Islet precursor cell (in vitro differentiated cells): ENCODE measurements at regions not wholly inside any gene's neighbourhood (a gene's known extent, or its start where the extent isn't known, plus 50 kb on each side); places are given as distances from the start of the nearest gene placed in this dataset.

Experiments used
- DNase-seq: peaks from one replicate; pipeline ENCODE4 v3.0.0-alpha.2; 2018

DNA sequence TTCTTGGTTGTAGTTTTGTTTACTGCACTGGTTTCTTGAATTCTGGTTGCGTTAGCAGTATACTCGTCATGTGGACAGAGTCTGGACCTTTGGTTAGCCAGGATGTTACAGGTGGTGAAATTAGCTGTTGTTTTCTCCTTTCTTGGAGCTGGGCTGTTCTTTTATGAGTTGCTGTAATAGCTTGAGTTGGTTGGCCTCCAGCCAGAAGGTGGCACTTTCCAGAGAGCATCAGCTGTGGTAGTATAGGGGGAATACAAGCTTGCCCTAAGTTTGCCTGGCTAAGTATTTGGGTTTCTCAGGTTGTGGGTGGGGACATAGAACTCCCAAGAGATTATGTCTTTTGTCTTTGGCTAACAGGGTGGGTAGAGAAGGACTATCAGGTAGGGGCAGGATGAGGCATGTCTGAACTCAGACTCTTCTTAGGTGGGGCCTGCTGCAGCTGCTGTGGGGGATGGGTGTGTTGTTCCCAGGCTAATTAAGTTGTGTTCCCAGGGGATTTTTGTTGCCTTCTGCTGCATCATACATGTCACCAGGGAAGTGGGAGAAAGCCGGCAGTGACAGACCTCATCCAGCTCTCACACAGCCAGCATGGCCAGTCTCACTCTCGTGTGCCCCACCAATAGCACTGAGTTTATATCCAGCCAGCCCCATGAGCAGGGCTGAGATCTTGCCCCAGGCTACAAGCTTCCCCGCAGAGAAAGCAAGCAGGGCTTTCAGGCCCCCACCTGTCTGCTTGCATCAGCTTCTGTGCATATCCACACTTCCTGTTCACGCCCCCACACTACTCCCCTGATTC is 246.7 kb upstream of the TPK1 start:
- DNase-seq = peak; percentile 78

GRCh38 chr7:145065473-145065872 is 229.6 kb upstream of the TPK1 start:
- no peak for DNase-seq

GRCh38 chr7:145064114-145064513 is 228.3 kb upstream of the TPK1 start:
- DNase-seq = no peak

GRCh38 chr7:145053781-145054180 is 217.9 kb upstream of the TPK1 start:
- no peak for DNase-seq

GRCh38 chr7:145050415-145050814 is 214.6 kb upstream of the TPK1 start:
- DNase-seq = no peak

DNA sequence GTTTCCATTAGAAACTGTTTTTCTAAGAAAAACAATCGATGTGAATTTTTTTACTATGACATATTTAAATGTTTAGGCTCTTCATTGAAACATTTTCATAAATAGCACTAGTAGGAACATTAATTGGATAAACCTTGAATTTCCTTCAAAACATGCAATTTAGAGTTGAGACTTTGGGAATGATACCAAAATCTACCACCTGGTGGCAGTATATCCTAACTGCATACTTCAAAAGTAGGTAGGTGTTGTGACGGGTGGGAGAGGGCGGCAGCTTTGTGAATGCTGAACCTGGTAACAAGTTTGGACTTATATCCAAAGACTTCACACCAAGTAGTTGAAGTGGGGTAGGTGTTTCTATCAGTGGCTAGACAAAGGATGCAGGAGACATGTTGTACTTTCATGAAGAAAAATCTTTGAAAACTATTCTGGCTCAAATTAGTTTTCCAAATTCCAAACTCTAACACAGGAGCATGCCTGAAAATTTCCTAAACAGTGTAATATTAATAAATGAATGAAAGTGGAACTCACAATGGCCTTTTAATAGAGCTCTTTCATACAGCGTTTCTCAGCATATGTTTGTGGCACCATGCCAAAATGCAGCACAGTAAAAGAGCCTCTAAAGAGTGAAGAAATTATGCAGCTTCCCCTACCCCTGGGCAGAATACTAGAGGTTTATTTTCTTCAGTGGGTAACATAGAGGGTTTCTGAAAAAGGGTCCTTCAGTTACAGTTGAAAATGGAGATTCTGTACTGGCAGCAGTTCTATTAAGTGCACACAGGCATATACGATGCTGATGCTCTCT is 201.0 kb upstream of the TPK1 start:
- peak; percentile 61 for DNase-seq

GRCh38 chr7:145031162-145031561 is 195.3 kb upstream of the TPK1 start:
- DNase-seq = no peak

DNA sequence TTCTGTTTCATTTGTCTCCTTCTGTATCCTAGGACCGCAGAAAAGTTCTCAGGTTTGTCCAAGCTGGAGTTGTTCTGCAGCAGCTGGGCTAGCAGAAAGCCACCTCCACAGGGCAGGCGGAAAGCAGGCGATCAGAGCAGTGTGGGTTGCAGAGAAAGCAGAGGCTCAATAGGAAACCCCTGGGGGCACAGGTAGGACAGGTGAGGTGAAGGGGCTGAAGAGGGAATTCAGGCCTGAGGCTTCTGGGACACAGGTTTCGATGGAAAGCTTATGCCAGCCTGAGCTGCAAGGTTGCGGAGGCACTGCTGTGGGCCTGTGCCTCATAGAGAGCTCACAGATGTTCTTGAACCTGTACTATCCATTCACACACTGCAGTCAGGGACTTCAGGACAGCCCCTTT is 194.9 kb upstream of the TPK1 start:
- DNase-seq = peak; percentile 56

DNA sequence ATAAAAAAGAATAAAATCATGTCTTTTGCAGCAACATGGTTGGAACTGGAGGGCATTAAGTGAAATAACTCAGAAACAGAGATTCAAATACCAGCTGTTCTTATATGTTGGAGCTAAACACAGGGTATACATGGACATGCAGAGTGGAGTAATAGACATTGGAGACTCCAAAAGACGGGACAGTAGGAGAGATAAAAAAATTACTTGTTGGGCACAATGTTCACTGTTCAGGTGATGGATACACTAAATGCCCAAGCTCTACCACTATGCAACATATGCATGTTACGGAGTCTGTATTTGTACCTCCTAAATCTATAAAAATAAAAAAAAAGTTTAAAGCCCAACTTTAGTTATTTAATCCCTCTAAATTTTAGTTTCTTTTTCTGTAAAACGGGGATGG is 184.6 kb upstream of the TPK1 start:
- DNase-seq = no peak

GRCh38 chr7:145016068-145016467 is 180.2 kb upstream of the TPK1 start:
- DNase-seq = no peak

GRCh38 chr7:145009876-145010275 is 174.0 kb upstream of the TPK1 start:
- DNase-seq = no peak

DNA sequence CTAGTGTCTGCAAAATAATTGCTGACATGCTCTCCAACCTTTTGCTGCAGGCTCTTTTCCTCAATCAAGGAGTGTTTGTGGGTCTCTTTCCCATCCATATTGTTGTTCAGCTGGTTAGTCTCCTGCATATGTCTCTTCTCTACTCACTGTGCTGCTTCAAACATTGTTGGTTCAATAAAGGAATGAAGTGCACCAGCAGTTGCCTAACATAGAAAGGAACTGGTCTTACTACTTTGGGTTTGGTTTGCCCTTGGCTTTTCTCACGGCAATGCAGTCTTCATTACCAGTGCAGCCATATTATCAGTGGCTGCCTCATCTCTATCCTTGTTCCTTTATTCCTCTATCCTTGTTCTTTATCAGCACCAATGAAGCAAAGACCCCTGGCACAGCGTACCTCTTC is 169.7 kb upstream of the TPK1 start:
- DNase-seq = no peak

GRCh38 chr7:144997512-144997911 is 161.7 kb upstream of the TPK1 start:
- no peak for DNase-seq

- no peak for DNase-seq
Measured at GRCh38 chr7:144995495-144995894, 159.6 kb upstream of the TPK1 start.

DNA sequence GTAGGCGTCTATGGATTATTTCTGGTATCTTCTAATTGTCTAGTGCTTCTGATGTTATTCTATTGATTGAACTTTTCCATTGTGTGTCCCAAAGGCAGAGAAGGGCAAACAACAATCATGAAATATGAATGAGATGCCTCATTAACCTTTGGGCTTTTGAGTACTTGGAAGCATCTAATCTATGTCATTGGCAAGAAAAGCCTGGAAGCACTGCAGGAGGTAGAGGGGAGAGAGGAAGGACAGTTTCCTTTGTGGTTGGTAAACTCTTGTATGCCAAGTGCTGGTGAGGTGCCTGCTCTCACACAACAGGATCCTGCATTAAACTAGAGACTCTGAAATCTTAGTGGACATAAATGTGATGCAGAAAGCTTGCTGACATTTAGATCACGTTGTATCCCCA is 155.2 kb upstream of the TPK1 start:
- DNase-seq = no peak

GRCh38 chr7:144987686-144988085 is 151.8 kb upstream of the TPK1 start:
- no peak for DNase-seq

DNA sequence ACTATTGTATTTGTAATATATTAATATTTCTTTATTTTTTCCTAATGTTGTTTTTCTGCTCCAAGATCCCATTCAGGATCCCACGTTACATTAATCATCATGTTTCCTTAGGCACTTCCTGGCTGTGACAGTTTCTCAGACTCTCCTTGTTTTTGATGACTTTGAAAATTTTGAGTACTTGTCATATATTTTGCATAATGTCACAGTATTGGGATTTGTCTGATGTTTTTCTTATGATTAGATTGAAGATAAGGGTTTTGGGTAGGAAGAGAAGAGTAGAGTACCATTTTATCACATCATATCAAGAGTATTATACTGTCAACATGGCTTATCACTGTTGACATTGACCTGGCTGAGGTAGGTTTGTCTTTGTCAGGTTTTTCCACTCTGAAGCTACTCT is 146.3 kb upstream of the TPK1 start:
- no peak for DNase-seq

GRCh38 chr7:144975882-144976281 is 140.0 kb upstream of the TPK1 start:
- DNase-seq = no peak

DNA sequence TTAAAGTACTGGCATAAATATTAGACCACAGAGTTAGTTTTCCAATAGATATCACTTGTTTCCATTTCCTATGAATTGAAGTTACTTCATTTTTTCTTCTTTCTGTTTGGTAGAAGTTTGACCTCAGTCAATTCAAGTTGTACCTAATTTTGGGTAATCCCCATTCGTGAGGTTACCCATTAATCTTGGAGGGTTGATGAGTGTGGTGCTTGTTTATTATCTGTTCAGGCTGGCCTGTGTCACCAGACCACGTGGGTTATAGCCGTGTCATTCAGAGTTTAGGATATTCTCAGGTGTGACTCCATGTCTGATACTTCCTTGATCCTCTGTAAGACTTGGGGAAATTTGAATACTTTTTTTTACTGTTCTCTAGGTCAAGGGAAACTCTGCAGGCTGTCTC is 133.9 kb upstream of the TPK1 start:
- no peak for DNase-seq

GRCh38 chr7:144960763-144961162 is 124.9 kb upstream of the TPK1 start:
- no peak for DNase-seq

DNA sequence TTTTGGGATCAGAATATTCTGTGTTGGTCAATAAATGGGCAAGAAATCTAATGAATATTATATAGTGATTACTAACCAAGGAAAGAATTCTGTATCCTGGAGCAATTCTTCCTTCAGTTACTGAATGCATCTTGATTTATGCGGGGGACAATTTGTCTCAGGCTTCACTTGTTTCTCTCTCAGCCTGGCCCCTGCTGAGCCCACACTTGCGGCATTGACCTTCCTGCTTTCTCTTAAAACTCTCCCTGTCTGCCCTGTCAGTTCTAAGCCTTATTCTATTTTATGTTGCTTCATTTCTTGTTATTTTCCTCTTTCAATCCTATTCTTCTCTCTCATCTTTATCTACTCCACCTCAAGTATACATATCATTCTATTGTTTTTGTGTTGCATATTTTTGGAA is 122.1 kb upstream of the TPK1 start:
- DNase-seq = no peak

DNA sequence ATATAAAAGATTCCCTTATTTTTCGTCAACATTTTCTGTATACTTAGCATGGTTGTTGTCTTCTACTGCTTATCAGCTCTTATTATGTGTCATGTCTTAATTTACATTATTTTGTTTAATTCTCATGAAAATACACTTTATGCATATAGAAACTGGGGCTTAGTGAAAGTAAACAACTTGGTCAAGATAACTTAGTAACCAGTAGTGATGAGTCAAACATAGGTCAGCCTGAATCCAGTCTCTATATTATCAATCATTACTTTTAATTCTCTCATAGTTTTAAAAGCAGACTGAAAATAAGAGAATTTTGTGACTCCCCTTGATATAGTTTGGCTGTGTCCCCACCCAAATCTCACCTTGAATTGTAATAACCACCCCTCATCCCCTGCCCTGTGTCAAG is 119.6 kb upstream of the TPK1 start:
- DNase-seq = no peak

DNA sequence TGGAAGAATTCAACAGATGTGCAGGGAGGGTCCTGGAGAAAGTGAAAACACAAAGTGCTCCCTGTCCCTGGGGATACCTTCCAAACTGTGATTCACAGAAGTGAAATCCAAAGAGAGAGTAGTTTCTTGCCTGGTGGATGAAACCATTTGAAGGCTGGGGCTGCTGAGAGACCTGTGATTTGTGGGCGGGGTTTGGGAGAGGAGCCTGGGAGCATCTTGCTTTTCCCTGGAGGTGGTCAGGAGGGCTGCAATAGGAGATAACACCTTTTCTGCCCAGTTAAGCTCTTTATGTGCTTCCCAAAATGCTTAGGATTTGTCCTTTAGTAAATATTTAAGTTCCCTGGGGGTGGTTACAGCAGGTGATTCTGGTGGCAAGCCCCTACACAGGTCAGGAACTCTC is 105.3 kb upstream of the TPK1 start:
- peak; percentile 56 for DNase-seq

DNA sequence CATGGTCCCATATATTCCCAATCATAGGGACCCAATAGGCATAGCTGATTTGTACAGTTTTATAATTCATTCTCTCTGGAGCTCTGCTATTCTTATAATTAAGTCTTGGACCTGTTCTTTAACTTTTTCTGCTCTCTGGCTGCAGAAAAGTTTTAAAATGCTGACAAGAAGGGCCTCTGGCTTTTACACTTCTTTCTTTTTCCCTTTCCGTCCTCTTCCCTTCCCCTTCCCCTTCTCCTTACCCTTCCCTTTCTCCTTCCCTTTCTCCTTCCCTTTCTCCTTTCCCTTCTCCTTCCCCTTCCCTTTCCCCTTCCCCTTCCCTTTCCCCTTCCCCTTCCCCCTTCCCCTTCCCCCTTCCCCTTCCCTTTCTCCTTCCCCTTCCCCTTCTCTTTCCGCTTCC is 101.3 kb upstream of the TPK1 start:
- no peak for DNase-seq

DNA sequence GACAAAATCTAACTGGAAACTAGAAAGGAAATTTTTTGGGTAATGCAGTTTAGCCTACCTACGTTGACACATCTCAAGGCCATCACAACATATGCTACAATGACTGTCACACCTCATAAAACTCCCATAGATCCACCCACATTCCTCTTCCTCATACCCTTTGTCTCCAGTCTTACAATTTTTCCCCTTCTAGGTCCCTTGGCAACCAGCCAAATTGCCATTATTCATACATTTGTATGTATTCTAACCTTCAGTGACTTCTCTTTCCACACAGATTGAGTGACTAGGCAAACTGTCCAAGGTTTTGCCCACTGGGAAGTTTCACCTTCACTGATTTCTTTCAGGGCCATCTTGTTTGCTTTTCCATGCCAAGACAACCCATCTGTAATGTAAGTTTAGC is 100.5 kb upstream of the TPK1 start:
- no peak for DNase-seq
